ENCODE measurements at regions not wholly inside any gene's neighbourhood (a gene's known extent, or its start where the extent isn't known, plus 50 kb on each side); places are given as distances from the start of the nearest gene placed in this dataset.
"Not testable (repeated sequence)": the region's sequence is repeated elsewhere in the genome, so short reads cannot be mapped to it uniquely, and the experiment has no call there.

DNA sequence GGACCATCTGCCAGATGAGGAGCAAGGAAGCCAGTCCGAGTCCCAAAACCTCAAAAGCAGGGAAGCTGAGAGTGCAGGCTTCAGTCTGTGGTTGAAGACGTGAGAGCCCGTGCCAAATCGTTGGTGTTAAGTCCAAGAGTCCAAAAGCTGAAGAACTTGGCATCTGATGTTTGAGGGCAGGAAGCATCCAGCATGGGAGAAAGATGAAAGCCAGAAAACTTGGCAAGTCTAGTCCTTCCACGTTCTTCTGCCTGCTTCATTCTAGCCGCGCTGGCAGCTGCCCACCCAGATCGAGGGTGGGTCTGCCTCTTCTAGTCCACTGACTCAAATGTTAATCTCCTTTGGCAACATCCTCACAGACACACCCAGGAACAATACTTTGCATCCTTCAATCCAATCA is 293.8 kb downstream of the RDH14 start:
- intact Hi-C loops (cut with micrococcal nuclease), result not testable (repeated sequence)

DNA sequence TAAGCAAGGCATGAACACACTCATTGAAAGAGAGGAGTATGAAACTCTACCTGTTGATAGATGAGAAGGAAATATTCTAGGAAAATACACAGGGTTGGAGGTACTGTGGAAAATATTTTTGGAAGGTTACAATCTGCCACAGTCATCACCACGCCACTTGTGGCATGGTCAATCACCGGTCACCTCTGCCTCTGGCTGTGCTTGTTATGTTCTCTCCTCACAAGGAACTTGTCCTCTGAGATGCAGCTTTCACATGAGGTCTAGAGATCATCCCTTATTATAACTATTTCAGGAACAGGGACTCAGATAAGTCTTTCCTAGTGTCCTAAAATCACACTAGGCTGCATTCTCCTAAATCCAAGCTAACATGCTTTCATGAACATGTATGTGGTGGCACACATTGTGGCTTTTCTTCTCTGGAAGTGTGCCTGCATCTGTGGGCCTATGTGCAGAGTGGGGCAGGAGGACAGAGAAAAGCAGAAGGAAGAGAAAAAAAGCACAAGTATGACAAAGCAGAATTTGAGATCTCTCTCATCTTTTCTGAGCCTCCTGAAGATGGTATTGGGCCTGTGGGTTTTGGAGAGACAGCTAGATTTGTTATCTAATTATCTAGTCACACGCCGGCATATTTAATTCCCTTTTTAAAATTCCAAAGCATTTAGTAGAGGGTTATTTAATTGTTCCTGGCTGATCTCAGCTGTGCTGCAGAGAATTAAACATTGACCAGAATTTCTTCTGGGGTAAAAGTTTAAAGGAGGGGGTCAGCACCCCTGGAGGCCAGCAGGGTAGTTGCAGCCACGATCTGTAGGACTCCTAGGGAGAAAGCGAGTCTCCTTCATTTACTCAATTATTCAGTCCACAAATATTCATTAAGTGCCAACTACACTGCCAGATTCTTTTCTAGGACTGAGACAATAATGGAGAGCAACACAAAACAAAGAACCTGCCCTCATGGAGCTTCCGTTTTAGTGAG is 294.6 kb downstream of the RDH14 start:
- intact Hi-C loops (cut with micrococcal nuclease), result no loop called here

DNA sequence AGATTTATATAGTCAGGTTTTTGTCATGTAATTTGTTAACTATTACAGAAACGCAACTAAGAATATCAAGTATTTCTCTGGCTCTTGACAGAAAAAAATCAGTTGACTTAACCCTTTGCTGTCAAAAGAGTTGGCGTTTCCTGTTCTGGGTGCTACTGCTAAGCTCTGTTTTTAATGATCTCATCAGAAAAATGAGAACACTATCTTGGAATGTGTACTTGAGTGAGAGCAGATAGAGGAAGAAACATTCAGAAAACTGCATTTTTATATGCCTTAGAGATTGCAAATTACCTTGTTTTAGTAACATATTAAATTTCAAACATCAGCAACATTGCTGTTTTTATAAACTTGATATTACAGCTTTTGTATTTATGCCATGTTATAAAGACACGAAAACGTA is 297.9 kb downstream of the RDH14 start:
- intact Hi-C loops (cut with micrococcal nuclease), result no loop called here

- intact Hi-C loops (cut with micrococcal nuclease), result no loop called here
These were observed 306.7 kb downstream of the RDH14 start for GRCh38 chr2:18253686-18254197.

DNA sequence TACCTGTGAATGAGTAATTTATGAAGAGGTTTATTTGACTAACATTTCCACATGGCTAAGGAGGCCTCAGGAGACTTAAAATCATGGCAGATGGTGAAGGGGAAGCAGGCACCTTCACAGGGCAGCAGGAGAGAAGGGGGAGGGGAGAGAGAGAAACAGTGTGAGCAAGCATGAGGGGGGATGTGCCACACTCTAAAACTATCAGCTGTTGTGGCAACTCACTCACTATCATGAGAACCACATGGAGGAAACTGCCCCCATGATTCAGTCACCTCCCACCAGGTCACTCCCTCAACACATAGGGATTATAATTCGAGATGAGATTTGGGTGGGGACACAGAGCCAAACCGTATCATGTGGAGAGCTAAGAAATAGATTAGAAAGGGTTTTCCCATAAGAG is 309.0 kb downstream of the RDH14 start:
- intact Hi-C loops (cut with micrococcal nuclease), result no loop called here

DNA sequence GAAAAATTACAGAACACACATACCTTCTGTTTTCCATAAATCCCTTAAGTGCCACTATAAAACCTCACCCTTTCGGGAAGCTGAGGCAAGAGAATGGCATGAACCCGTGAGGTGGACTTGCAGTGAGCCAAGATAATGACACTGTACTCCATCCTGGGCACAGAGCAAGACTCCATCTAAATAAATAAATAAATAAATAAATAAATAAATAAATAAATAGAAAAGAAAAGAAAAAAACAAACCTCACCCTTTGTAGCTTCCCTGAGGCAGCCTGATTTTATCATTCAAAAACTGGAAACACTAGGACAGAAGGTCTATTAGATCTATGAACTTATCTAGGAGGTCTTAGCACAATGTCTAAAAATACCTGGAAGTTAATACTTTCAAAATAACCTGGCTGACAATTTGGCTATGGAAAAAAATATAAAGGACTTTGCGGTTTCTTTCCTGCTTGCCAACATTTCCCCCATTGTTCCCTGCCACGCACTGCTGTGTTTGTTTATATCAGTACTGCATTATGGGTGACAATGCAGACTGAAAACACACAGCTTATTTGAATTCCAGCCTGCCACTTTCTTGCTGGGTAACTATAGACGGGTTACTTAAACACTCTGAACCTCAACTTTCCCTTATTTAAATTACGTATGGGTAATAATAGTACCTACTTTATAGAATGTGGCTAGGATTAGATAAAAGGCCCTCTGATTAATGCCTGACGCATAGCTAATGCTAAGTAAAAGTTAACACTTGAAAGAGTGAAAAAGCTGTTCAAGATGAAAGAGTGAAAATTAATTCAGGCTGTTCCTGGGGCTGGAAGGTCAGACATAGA is 313.0 kb downstream of the RDH14 start:
- intact Hi-C loops (cut with micrococcal nuclease), result no loop called here

DNA sequence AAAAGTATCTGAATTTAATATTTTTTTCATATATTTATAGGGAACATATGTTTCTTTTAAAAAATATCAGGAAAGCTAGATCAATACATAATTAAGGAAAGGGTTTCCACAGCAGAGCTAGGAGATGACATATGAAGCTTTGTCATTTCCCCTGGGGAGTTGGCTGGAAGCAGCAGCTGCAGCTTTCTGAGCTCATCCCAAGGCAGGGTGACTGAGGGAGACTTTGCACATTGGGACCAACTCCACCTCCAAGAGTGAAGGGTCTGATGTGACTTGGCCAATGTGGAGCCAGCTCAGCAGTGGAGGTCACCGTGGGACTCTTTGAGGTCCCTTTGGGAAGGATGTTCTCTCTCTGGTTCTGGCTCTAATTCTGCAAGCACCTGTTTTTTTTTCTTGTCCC is 315.1 kb downstream of the RDH14 start:
- intact Hi-C loops (cut with micrococcal nuclease), result no loop called here

DNA sequence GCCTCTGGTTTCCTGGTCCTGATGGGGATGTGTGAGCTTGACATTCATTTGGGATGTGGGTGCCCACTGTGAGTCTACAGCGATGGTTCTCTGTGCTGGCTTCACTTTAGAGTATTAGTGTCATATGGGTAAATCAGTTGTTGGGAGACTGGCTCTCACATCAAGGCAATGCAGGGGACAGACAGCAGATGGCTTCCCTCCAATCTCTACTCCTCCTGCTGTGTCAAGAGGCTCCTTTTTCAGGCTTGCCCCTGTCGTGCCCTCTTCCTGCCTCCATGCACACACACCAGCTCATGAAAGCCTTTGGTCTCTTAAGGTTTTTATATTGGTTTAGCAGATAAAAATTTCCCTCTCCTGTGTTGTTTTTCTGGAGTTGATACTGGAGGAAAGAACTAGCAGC is 315.6 kb downstream of the RDH14 start:
- intact Hi-C loops (cut with micrococcal nuclease), result no loop called here

DNA sequence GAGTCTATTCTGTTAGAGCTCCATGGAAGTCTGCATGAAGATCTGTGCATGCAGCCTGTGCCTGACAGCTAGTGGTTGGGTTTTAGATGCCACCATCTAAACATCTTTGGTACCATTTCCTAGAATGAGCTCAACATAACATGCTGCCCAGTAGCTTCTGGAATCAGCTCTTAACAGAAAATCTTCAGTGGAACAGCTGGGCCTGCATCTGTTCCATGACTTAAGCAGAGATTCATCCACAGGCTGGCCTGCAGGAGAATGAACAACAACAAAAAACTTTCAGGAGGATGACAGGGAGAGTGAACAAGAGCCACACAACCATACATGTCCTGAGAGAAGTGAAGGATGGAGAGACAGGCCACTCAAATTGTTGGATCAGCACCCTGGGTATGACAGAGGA is 316.6 kb downstream of the RDH14 start:
- intact Hi-C loops (cut with micrococcal nuclease), result no loop called here

DNA sequence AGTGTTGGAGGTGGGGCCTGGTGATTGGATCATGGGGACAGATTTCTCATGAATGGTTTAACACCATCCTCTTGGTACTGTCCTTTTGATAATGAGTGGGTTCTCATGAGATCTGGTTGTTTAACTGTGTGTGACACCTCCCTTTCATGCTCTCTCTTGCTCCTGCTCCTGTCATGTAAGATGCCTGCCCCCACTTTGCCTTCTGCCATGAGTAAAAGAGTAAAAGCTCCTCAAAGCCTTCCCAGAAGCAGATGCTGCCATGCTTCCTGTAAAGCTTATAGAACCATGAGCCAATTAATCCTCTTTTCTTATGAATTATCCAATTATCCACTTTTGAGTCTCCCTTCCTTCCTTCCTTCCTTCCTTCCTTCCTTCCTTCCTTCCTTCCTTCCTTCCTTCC is 317.7 kb downstream of the RDH14 start:
- intact Hi-C loops (cut with micrococcal nuclease), result no loop called here

DNA sequence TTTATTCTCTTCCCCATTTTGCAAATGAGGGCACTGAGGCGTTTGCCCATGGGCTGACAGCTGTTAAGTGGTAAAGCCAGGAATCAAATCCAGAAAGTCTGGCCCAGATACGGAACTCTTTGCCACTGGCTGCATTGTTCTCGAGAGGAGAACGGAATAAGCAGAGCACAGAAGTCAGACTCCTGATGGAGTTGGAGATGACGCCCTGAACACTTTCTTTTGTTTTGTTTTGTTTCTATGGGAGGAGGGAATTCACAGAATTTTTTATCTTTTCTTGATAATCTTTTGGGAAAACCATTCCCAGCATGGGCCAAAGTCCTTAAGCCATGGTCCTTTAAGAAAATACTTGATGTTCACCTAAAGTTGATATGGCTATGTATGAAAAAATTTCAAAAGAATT is 322.2 kb downstream of the RDH14 start:
- intact Hi-C loops (cut with micrococcal nuclease), result no loop called here

- intact Hi-C loops (cut with micrococcal nuclease), result no loop called here
These were observed 323.2 kb downstream of the RDH14 start for GRCh38 chr2:18237298-18237697.

GRCh38 chr2:18232731-18233438 is 327.6 kb downstream of the RDH14 start:
- intact Hi-C loops (cut with micrococcal nuclease), result no loop called here

DNA sequence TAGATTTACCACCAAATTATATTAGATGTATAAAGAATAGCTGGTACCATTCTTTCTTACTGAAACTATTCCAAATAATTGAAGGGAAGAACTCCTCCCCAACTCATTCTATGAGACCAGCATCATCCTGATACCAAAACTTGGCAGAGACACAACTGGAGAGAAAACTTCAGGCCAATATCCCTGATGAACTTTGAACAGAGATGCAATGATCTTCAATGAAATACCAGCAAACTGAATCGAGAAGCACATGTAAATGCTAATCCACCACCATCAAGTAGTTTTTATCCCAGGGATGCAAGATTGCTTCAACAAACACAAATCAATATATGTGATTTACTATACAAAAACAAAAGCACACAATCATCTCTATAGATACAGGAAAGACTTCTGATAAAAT is 329.8 kb downstream of the RDH14 start:
- intact Hi-C loops (cut with micrococcal nuclease), result no loop called here

DNA sequence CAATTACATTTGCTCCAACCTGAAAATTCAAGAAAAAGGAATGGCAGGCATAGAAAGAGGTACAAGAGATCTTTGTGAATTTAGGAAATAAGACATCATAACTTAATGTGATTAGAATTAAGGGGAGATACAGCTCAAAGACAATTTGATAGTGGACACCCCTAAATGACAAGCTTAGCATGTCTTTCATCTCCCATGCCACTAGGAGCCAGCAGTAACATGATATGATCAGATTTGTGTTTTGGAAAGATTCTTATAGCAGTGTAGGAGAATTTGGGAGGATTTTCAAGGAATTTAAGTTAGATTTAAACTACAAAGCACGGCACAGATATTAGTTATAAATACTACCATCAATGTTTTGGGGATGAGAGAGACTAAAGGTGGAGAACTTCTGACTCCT is 340.8 kb downstream of the RDH14 start:
- intact Hi-C loops (cut with micrococcal nuclease), result no loop called here

DNA sequence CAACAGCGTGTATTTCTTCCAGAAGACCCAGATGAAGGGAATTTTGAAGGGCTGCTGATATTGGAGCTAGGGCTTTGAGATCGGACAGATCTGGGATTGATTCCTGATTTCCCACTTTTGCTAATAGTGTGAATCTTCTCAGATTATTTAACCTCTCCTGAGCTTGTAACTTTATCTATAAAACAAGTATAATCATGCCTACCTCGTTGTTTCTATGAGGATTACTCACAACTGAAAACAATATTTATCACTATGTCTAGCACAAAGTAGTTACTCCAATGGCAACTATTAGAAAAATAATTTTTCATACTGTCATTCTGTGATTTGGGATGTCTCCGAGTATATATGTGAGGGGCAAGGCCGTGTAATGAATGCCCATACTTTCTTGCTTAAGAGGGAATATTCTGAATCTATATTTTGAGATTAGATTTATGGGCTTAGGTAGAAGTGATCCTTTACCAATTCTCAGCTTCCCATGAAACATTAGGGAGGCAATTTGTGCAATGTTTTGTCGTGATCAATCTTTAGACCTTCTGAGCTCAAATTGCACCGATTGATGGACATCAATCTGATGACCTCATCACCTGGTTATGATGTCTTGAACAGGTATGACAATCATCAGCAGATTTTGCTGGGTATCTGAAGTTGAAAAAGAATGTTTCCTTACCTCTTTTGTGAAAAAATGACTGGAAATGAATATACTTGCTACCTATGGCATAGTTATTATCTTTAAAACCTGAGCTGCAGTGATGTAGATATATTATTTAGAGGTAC is 339.9 kb downstream of the KCNS3 start:
- intact Hi-C loops (cut with micrococcal nuclease), result no loop called here

DNA sequence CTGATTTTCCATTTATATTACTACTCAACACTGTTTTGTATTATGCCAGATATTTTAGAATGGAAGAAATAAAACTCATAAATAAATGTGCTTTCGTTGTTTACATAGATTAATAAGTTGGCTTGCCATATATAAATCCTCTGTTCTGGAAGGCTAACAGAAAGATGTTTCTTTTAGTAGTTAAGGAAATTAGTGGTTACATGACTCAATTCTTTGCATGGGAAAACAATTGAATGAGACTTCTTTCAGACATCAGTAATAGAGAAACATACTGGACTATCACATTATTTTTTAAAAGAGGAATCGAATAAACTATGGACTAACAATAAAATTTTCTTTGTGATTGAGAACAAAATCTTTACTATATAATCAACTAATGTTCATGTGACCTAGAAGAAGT is 336.5 kb downstream of the KCNS3 start:
- intact Hi-C loops (cut with micrococcal nuclease), result no loop called here

DNA sequence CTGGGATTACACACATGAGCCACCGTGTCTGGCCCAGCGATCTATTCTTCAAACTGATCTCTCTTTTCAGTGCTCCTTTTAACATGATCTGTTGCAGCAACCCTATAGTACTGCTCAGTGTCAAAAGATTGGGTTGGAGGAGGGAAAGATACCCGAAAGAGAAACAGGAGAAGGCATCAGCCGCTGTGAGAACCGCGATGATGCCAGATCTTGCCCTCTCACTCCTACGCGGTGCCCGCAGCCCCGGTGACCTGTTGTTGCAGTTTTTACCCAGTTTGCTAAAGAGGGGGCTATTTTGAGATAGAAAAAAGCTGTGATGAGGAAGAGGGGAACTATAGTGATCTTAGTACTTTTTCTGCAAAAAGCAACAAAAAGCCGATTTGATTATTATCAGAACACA is 335.5 kb downstream of the KCNS3 start:
- intact Hi-C loops (cut with micrococcal nuclease), result no loop called here

DNA sequence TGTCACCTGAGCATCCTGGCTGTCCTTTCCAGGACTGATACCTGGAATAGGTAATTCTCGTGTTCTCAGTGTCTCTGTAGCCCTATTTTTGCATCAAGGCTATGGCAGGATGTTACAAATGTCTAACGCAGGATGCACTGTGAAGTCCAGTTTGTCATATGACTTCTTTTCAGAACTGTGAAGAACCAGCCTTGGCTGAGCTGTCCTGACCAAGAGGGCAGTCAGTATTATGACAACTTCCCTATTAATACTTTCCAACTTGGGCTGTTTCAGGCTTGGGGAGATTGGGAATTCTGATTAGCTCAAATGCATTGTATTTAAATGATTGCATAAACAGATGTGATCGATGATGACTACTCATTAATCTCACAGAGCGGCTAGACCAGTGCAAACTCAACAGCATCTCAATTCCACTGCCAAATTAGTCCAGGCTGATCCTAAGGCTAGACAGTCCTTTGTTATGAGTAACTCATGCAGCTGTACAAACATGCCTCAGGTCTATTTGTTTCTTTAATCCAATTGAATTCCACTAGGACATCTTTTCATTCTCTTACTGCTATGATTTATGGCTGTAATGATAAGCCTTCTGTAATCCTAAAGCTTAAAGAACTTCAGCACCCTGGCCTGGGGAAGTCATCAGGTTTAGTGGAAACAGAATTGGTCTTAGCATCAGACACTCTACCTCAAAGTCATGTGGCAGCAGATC is 331.6 kb downstream of the KCNS3 start:
- intact Hi-C loops (cut with micrococcal nuclease), result no loop called here

GRCh38 chr2:18208956-18209355 is 330.5 kb downstream of the KCNS3 start:
- intact Hi-C loops (cut with micrococcal nuclease), result no loop called here

All from T-helper 2 cell treated with Interferon-gamma antibody and Interleukin-4, amounts not matched to agents 100 ng/mL and 5 ng/mL, for 36 hours (primary cell).